Stimulated activated CD4-positive, alpha-beta T cell treated with anti-CD3 and anti-CD28 coated beads, Interleukin-4, amount 100 ng/mL, for 24 hours (primary cell): ENCODE measurements at regions not wholly inside any gene's neighbourhood (a gene's known extent, or its start where the extent isn't known, plus 50 kb on each side); places are given as distances from the start of the nearest gene placed in this dataset.
"Not testable (repeated sequence)": the region's sequence is repeated elsewhere in the genome, so short reads cannot be mapped to it uniquely, and the experiment has no call there.

Experiments
- DNase-seq: peaks from one replicate; pipeline ENCODE4 v3.0.0-alpha.2; 2020

GRCh38 chr1:189971656-189972055 lies 506.0 kb downstream of the BRINP3 start:
- DNase-seq, result no peak

GRCh38 chr1:189977184-189977583 lies 500.5 kb downstream of the BRINP3 start:
- DNase-seq, result no peak

GRCh38 chr1:189983166-189983890 lies 494.3 kb downstream of the BRINP3 start:
- no peak for DNase-seq

GRCh38 chr1:189986516-189986915 lies 491.1 kb downstream of the BRINP3 start:
- no peak for DNase-seq

GRCh38 chr1:189987509-189987908 lies 490.2 kb downstream of the BRINP3 start:
- DNase-seq, result no peak

- DNase-seq, result no peak
These were observed 484.8 kb downstream of the BRINP3 start for GRCh38 chr1:189992856-189993255.

GRCh38 chr1:190000365-190000872 lies 477.2 kb downstream of the BRINP3 start:
- DNase-seq, result no peak

GRCh38 chr1:190001187-190001586 lies 476.5 kb downstream of the BRINP3 start:
- no peak for DNase-seq

- DNase-seq, result no peak
These were observed 474.3 kb downstream of the BRINP3 start for GRCh38 chr1:190003376-190003775.

- no peak for DNase-seq
These were observed 466.1 kb downstream of the BRINP3 start for GRCh38 chr1:190011585-190011984.

GRCh38 chr1:190019151-190019550 lies 458.5 kb downstream of the BRINP3 start:
- DNase-seq, result not testable (repeated sequence)

GRCh38 chr1:190019717-190020116 lies 457.9 kb downstream of the BRINP3 start:
- no peak for DNase-seq

- DNase-seq, result no peak
These were observed 455.0 kb downstream of the BRINP3 start for GRCh38 chr1:190022709-190023108.

- DNase-seq, result no peak
These were observed 448.2 kb downstream of the BRINP3 start for GRCh38 chr1:190029441-190029840.

- DNase-seq, result no peak
These were observed 434.0 kb downstream of the BRINP3 start for GRCh38 chr1:190043655-190044054.

- no peak for DNase-seq
These were observed 431.4 kb downstream of the BRINP3 start for GRCh38 chr1:190046231-190046630.
